IMR-90 (cell line): ENCODE measurements at regions not wholly inside any gene's neighbourhood (a gene's known extent, or its start where the extent isn't known, plus 50 kb on each side); places are given as distances from the start of the nearest gene placed in this dataset.

Source experiments
- ATAC-seq: fragments of 200-7000 bp; cut with Tn5 transposase; 2 replicates; pipeline ENCODE4 v1.9.1; 2020; ENCODE audit warnings: low read depth, mild to moderate bottlenecking, moderate library complexity
- BruUV-seq: library from RNA; stranded (reverse); fragments of 400-500 nt; replicated peaks from 2 replicates; lab custom pipeline; 2021; lab: Mats Ljungman, UMichigan
- CTCF ChIA-PET: fragments of 300-600 bp; formaldehyde crosslinking; extraction: SDS; loops from one replicate; lab custom pipeline; 2021; ENCODE audit warnings: antibody characterized with exemption; lab: Yijun Ruan, JAX
- POLR2A ChIA-PET: fragments of 300-600 bp; sonication (Branson Sonifier 250); formaldehyde crosslinking; loops from one replicate; lab custom pipeline; 2022; ENCODE audit warnings: antibody characterized with exemption; ENCODE audit not compliant: unreplicated experiment; lab: Charles Lee
- DNase-seq: peaks from one replicate; pipeline ENCODE4 v3.0.0; 2013
- H2AFZ ChIP-seq: replicated peaks from 2 replicates; pipeline ENCODE3; 2013; ENCODE audit warnings: low read length, mild to moderate bottlenecking; ENCODE audit not compliant: poor library complexity
- H2AK5ac ChIP-seq: 2 replicates; pipeline ENCODE4 v1.6.1; 2013; ENCODE audit warnings: low read depth, low read length, inconsistent platforms
- H2AK9ac ChIP-seq: replicated peaks from 2 replicates; pipeline ENCODE3; 2013; ENCODE audit warnings: mild to moderate bottlenecking, low read depth, low read length, moderate library complexity; ENCODE audit not compliant: poor library complexity
- H2BK120ac ChIP-seq: 2 replicates; pipeline ENCODE4 v1.6.1; 2013; ENCODE audit warnings: low read depth, low read length, inconsistent platforms
- H2BK15ac ChIP-seq: 3 replicates; pipeline ENCODE4 v1.6.1; 2013; ENCODE audit warnings: low read depth, low read length, inconsistent platforms
- H2BK20ac ChIP-seq: 2 replicates; pipeline ENCODE4 v1.6.1; 2013; ENCODE audit warnings: low read depth, mild to moderate bottlenecking, inconsistent platforms, low read length, moderate library complexity
- H2BK5ac ChIP-seq: 2 replicates; pipeline ENCODE4 v1.6.1; 2013; ENCODE audit warnings: mild to moderate bottlenecking, low read depth, low read length, inconsistent platforms; ENCODE audit not compliant: poor library complexity, severe bottlenecking
- H3K14ac ChIP-seq: replicated peaks from 2 replicates; pipeline ENCODE4 v1.6.1; 2013; ENCODE audit warnings: low read depth, low read length, inconsistent platforms
- H3K18ac ChIP-seq: 2 replicates; pipeline ENCODE4 v1.6.1; 2013; ENCODE audit warnings: low read depth, low read length, control low read depth
- H3K23ac ChIP-seq: 2 replicates; pipeline ENCODE4 v1.6.1; 2013; ENCODE audit warnings: low read depth, low read length, inconsistent platforms
- H3K27ac ChIP-seq: 2 replicates; pipeline ENCODE4 v1.5.1; 2013; ENCODE audit warnings: mild to moderate bottlenecking, control low read depth, low read length; ENCODE audit not compliant: insufficient read depth
- H3K27me3 ChIP-seq: 2 replicates; pipeline ENCODE4 v1.6.1; 2013; ENCODE audit warnings: low read length; ENCODE audit not compliant: control insufficient read depth, insufficient read depth
- H3K36me3 ChIP-seq: 2 replicates; pipeline ENCODE4 v1.6.1; 2013; ENCODE audit warnings: low read length, mixed read lengths; ENCODE audit not compliant: control insufficient read depth, insufficient read depth
- H3K4ac ChIP-seq: 2 replicates; pipeline ENCODE4 v1.6.1; 2013; ENCODE audit warnings: low read depth, low read length, inconsistent platforms
- H3K4me1 ChIP-seq: 2 replicates; pipeline ENCODE4 v1.6.1; 2013; ENCODE audit warnings: low read length, mixed read lengths; ENCODE audit not compliant: control insufficient read depth, insufficient read depth
- H3K4me2 ChIP-seq: 2 replicates; pipeline ENCODE4 v1.6.1; 2013; ENCODE audit warnings: low read depth, mild to moderate bottlenecking, control low read depth, low read length, moderate library complexity
- H3K4me3 ChIP-seq: 2 replicates; pipeline ENCODE4 v1.5.1; 2013; ENCODE audit warnings: low read depth, mild to moderate bottlenecking, control low read depth, low read length, moderate library complexity; ENCODE audit not compliant: insufficient read depth
- H3K56ac ChIP-seq: 2 replicates; pipeline ENCODE4 v1.6.1; 2013; ENCODE audit warnings: low read length, inconsistent platforms; ENCODE audit not compliant: insufficient read depth; ENCODE audit errors: extremely low read depth
- H3K79me1 ChIP-seq, 2 experiments: 2 replicates each; pipeline ENCODE4 v1.6.1; 2013; ENCODE audit warnings: low read length in 2 of 2, inconsistent platforms in 1 of 2, low read depth in 1 of 2
- H3K9ac ChIP-seq: 2 replicates; pipeline ENCODE4 v1.6.1; 2013; ENCODE audit warnings: low read depth, low read length, control low read depth
- H3K9me1 ChIP-seq: 2 replicates; pipeline ENCODE4 v1.6.1; 2013; ENCODE audit warnings: low read length, inconsistent platforms; ENCODE audit not compliant: insufficient read depth
- H3K9me3 ChIP-seq: 2 replicates; pipeline ENCODE4 v1.6.1; 2013; ENCODE audit warnings: low read length; ENCODE audit not compliant: control insufficient read depth, insufficient read depth
- H4K20me1 ChIP-seq: 2 replicates; pipeline ENCODE4 v1.6.1; 2013; ENCODE audit warnings: low read length, inconsistent platforms; ENCODE audit not compliant: insufficient read depth
- H4K5ac ChIP-seq: 2 replicates; pipeline ENCODE4 v1.6.1; 2013; ENCODE audit warnings: mild to moderate bottlenecking, low read depth, low read length, control low read depth
- H4K8ac ChIP-seq, 2 experiments: 2 replicates each; pipeline ENCODE4 v1.6.1; 2013; ENCODE audit warnings: low read depth in 2 of 2, low read length in 2 of 2, control low read depth in 1 of 2, inconsistent platforms in 1 of 2
- H4K91ac ChIP-seq: 2 replicates; pipeline ENCODE4 v1.6.1; 2013; ENCODE audit warnings: low read depth, low read length, inconsistent platforms; ENCODE audit not compliant: insufficient read depth
- MAFK ChIP-seq: IDR thresholded peaks from 2 replicates; pipeline ENCODE4 v1.6.1; 2012; ENCODE audit warnings: low read depth, low read length, improper control_type of control experiment
- NFE2L2 ChIP-seq: fragments of 150-350 bp; IDR thresholded peaks from 2 replicates; pipeline ENCODE4 v1.6.1; 2016; ENCODE audit warnings: low read depth, mild to moderate bottlenecking, low read length
- RAD21 ChIP-seq: IDR thresholded peaks from 2 replicates; pipeline ENCODE4 v1.6.1; 2012; ENCODE audit warnings: low read length, improper control_type of control experiment
- RCOR1 ChIP-seq: IDR thresholded peaks from 2 replicates; pipeline ENCODE4 v1.6.1; 2012; ENCODE audit warnings: mild to moderate bottlenecking, low read length, improper control_type of control experiment; ENCODE audit not compliant: insufficient replicate concordance
- WGBS, 2 experiments: methylation state at CpG; one replicate each; pipeline versions ENCODE4 v1.1.5 to v1.1.7; 2013; ENCODE audit warnings: missing lambda C conversion rate in 2 of 2; ENCODE audit not compliant: insufficient read length in 1 of 2; ENCODE audit errors: extremely low coverage in 2 of 2; 5-methylcytosine and 5-hydroxymethylcytosine counted together
- dilution Hi-C: fragments of 300-500 bp; cut with HindIII; formaldehyde crosslinking; loops from one replicate; pipeline ENCODE4 v1.14.3; 2018; ENCODE audit warnings: low sequenced_read_pairs; ENCODE audit not compliant: unreplicated experiment
- in situ Hi-C: fragments of 300-500 bp; cut with MboI; formaldehyde crosslinking; loops from 3 replicates; pipeline ENCODE4 v1.14.3; 2019; ENCODE audit warnings: low sequenced_read_pairs, inconsistent platforms, mixed read lengths
- intact Hi-C: fragments of 100-400 bp; cut with micrococcal nuclease; formaldehyde crosslinking; loops from 2 replicates; pipeline ENCODE4 v1.10.0; 2022
- TF ChIP-seq, protein P1 (sequence below): fragments of 150-350 bp; IDR thresholded peaks from 2 replicates; pipeline ENCODE4 v1.6.1; 2016; ENCODE audit warnings: low read depth, mild to moderate bottlenecking, low read length, moderate library complexity, borderline replicate concordance
- TF ChIP-seq, protein P2 (sequence below): conservative IDR thresholded peaks from 2 replicates; pipeline ENCODE4 v1.5.1; 2012; ENCODE audit warnings: mild to moderate bottlenecking, low read depth, low read length, improper control_type of control experiment
- TF ChIP-seq, protein P3 (sequence below): fragments of 150-350 bp; IDR thresholded peaks from 2 replicates; pipeline ENCODE4 v1.6.1; 2017; ENCODE audit warnings: mild to moderate bottlenecking, antibody characterized with exemption, low read length, low read depth

DNA sequence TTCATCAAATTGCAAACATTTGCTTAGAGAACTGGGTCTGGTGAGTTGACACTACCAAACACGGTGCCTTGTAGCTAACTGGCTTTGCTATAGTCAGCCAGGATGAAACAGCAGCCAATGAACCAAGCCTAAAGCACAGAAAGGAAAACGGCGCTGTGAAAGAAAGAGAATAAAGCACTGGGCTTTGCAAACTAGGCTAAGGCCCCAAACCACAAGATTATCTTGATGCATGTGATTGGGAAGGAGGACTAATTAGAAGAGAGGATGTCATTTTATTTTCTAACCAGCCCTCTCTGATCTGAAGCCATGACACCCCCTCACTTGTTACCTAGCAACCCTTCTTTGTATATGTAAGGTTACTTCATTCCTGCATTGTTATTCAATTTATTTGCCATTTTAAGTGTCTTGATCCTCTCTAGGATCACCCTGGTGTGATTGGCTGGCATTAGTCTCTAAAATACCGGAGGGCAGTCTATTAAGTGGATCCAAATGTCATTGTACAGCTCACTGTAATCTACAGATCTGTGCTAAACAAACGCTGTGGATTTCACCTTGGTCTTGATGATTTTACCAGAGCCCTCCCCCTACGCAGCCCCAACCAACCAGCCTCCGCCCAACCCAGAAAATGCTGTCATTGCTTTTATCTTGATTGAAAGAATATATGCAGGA, 395.4 kb upstream of the ACVR2A start:
- no peak overlapping the region for H3K4me3 ChIP-seq
- no TSS peak for BruUV-seq
- WGBS, 2 experiments: no CpG with 5 or more reads among the region's 7 CpGs
- dilution Hi-C loops: no loop called here
- H2BK20ac ChIP-seq: no peak overlapping the region
- TF ChIP-seq NFE2L2 (no peak), RCOR1 (no peak), RAD21 (no peak), MAFK (no peak)
- TF ChIP-seq, protein P1, sequence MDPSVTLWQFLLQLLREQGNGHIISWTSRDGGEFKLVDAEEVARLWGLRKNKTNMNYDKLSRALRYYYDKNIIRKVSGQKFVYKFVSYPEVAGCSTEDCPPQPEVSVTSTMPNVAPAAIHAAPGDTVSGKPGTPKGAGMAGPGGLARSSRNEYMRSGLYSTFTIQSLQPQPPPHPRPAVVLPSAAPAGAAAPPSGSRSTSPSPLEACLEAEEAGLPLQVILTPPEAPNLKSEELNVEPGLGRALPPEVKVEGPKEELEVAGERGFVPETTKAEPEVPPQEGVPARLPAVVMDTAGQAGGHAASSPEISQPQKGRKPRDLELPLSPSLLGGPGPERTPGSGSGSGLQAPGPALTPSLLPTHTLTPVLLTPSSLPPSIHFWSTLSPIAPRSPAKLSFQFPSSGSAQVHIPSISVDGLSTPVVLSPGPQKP: no peak
- TF ChIP-seq, protein P2, sequence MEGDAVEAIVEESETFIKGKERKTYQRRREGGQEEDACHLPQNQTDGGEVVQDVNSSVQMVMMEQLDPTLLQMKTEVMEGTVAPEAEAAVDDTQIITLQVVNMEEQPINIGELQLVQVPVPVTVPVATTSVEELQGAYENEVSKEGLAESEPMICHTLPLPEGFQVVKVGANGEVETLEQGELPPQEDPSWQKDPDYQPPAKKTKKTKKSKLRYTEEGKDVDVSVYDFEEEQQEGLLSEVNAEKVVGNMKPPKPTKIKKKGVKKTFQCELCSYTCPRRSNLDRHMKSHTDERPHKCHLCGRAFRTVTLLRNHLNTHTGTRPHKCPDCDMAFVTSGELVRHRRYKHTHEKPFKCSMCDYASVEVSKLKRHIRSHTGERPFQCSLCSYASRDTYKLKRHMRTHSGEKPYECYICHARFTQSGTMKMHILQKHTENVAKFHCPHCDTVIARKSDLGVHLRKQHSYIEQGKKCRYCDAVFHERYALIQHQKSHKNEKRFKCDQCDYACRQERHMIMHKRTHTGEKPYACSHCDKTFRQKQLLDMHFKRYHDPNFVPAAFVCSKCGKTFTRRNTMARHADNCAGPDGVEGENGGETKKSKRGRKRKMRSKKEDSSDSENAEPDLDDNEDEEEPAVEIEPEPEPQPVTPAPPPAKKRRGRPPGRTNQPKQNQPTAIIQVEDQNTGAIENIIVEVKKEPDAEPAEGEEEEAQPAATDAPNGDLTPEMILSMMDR: no peak
- TF ChIP-seq, protein P3, sequence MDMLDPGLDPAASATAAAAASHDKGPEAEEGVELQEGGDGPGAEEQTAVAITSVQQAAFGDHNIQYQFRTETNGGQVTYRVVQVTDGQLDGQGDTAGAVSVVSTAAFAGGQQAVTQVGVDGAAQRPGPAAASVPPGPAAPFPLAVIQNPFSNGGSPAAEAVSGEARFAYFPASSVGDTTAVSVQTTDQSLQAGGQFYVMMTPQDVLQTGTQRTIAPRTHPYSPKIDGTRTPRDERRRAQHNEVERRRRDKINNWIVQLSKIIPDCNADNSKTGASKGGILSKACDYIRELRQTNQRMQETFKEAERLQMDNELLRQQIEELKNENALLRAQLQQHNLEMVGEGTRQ: no peak
- no peaks in the 10 kb centered on the region for H3K27me3 ChIP-seq
- H3K27ac ChIP-seq: no peak overlapping the region
- no peak overlapping the region for H2AFZ ChIP-seq
- no peak overlapping the region for H3K18ac ChIP-seq
- no peaks in the 10 kb centered on the region for H3K9me1 ChIP-seq
- no peak overlapping the region for H3K4me2 ChIP-seq
- H2AK5ac ChIP-seq: no peak overlapping the region
- H3K23ac ChIP-seq: no peak overlapping the region
- H2BK120ac ChIP-seq: no peak overlapping the region
- no peaks in the 10 kb centered on the region for H3K9me3 ChIP-seq
- ATAC-seq (no peak), DNase-seq (no peak)
- H4K91ac ChIP-seq: no peak overlapping the region
- H3K9ac ChIP-seq: no peak overlapping the region
- H2AK9ac ChIP-seq: no peak overlapping the region
- H3K4me1 ChIP-seq: no peaks in the 10 kb centered on the region
- intact Hi-C loops: no loop called here
- H4K8ac ChIP-seq: no peak overlapping the region
- in situ Hi-C loops: no loop called here
- H3K14ac ChIP-seq: no peak overlapping the region
- no peaks in the 10 kb centered on the region for H4K20me1 ChIP-seq
- ChIA-PET CTCF (no interaction called here), POLR2A (no interaction called here)
- H2BK5ac ChIP-seq: no peak overlapping the region
- H3K4ac ChIP-seq: no peak overlapping the region
- H4K5ac ChIP-seq: no peak overlapping the region
- no peaks in the 10 kb centered on the region for H3K36me3 ChIP-seq
- no peak overlapping the region for H2BK15ac ChIP-seq
- H3K79me1 ChIP-seq: no peaks in the 10 kb centered on the region
- H3K56ac ChIP-seq: no peak overlapping the region
